ENCODE measurements at regions not wholly inside any gene's neighbourhood (a gene's known extent, or its start where the extent isn't known, plus 50 kb on each side); places are given as distances from the start of the nearest gene placed in this dataset.

DNA sequence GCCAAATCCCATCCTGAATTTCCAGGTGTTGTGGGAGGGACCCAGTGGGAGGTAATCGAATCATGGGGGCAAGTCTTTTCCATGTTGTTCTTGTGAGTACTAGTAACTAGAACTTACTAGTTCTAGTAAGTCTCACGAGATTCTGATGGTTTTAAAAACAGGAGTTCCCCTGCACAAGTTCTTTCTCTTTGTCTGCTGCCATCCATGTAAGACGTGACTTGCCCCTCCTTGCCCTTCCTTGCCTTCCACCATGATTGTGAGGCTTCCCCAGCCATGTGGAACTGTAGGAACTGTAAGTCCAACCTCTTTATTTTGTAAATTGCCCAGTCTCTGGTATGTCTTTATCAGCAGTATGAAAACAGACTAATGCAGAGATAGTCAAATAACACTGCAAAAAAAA is 122.7 kb upstream of the BEND6 start:
- TF ChIP-seq, protein P1, sequence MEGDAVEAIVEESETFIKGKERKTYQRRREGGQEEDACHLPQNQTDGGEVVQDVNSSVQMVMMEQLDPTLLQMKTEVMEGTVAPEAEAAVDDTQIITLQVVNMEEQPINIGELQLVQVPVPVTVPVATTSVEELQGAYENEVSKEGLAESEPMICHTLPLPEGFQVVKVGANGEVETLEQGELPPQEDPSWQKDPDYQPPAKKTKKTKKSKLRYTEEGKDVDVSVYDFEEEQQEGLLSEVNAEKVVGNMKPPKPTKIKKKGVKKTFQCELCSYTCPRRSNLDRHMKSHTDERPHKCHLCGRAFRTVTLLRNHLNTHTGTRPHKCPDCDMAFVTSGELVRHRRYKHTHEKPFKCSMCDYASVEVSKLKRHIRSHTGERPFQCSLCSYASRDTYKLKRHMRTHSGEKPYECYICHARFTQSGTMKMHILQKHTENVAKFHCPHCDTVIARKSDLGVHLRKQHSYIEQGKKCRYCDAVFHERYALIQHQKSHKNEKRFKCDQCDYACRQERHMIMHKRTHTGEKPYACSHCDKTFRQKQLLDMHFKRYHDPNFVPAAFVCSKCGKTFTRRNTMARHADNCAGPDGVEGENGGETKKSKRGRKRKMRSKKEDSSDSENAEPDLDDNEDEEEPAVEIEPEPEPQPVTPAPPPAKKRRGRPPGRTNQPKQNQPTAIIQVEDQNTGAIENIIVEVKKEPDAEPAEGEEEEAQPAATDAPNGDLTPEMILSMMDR (conservative IDR thresholded peaks at IDR 0.05; ENCODE audit: low read length): no peak
- no peak for TF ChIP-seq EZH2phosphoT487 (IDR thresholded peaks at IDR 0.05; ENCODE audit: borderline replicate concordance)
